Endothelial cell of umbilical vein (primary cell): ENCODE measurements at regions not wholly inside any gene's neighbourhood (a gene's known extent, or its start where the extent isn't known, plus 50 kb on each side); places are given as distances from the start of the nearest gene placed in this dataset.

ENCODE experiments used
- BruUV-seq: library from RNA; stranded (reverse); fragments of 400-500 nt; replicated peaks from 2 replicates; lab custom pipeline; 2021; lab: Mats Ljungman, UMichigan
- CTCF ChIA-PET: fragments of 300-600, 350-600 bp; sonication (Branson Sonifier 250); formaldehyde crosslinking; loops from one replicate; lab custom pipeline; 2021; ENCODE audit warnings: antibody characterized with exemption, inconsistent platforms; lab: Charles Lee
- POLR2A ChIA-PET: fragments of 300-600, 350-600 bp; sonication (Branson Sonifier 250); formaldehyde crosslinking; loops from one replicate; lab custom pipeline; 2021; ENCODE audit warnings: antibody characterized with exemption, inconsistent platforms; lab: Charles Lee
- DNase-seq: peaks from one replicate; pipeline ENCODE4 v3.0.0-alpha.2; 2011; ENCODE audit warnings: low read depth, low spot score
- FAIRE-seq: peaks from 2 replicates; lab custom pipeline; 2011; peaks lifted over from hg19 to GRCh38; lab: Jason Lieb, UNC
- H2AFZ ChIP-seq: 2 replicates; pipeline ENCODE4 v1.6.0; 2012; ENCODE audit warnings: low read depth, low read length, control low read depth, inconsistent platforms
- H3K27ac ChIP-seq: 2 replicates; pipeline ENCODE4 v1.5.1; 2011; ENCODE audit warnings: low read depth, mild to moderate bottlenecking, control low read depth, low read length, moderate library complexity; ENCODE audit not compliant: insufficient read depth
- H3K27me3 ChIP-seq, 2 experiments: 2 replicates each; pipeline versions ENCODE4 v1.6.0 to v1.6.1; 2011; ENCODE audit warnings: low read length in 2 of 2, mixed read lengths in 1 of 2; ENCODE audit not compliant: control insufficient read depth in 2 of 2, insufficient read depth in 2 of 2
- H3K36me3 ChIP-seq, 2 experiments: 2 replicates in 1 of 2; 3 replicates in 1 of 2; pipeline ENCODE4 v1.5.1; 2011; ENCODE audit warnings: low read length in 2 of 2, mild to moderate bottlenecking in 1 of 2, moderate library complexity in 1 of 2; ENCODE audit not compliant: control insufficient read depth in 2 of 2, insufficient read depth in 2 of 2; ENCODE audit errors: extremely low read depth in 1 of 2
- H3K4me1 ChIP-seq: 3 replicates; pipeline ENCODE4 v1.5.1; 2011; ENCODE audit warnings: mild to moderate bottlenecking, low read length; ENCODE audit not compliant: control insufficient read depth, insufficient read depth; ENCODE audit errors: extremely low read depth
- H3K4me2 ChIP-seq: 2 replicates; pipeline ENCODE4 v1.6.1; 2011; ENCODE audit warnings: low read length, control low read depth, mixed read lengths; ENCODE audit not compliant: insufficient read depth
- H3K4me3 ChIP-seq, 3 experiments: fragments of 200-600 bp in 1 of 3; sonication (generic), shearing (Covaris generic) in 1 of 3; replicated peaks in 1 of 3; 2 replicates each; pipeline ENCODE4 v1.5.1; 2011 to 2016; ENCODE audit warnings: control low read depth in 3 of 3, low read length in 3 of 3, mild to moderate bottlenecking in 2 of 3, inconsistent platforms in 1 of 3, low read depth in 1 of 3, moderate library complexity in 1 of 3; ENCODE audit not compliant: insufficient read depth in 1 of 3
- H3K79me2 ChIP-seq: 2 replicates; pipeline ENCODE4 v1.6.0; 2012; ENCODE audit warnings: low read length, inconsistent platforms; ENCODE audit not compliant: control insufficient read depth, insufficient read depth
- H3K9ac ChIP-seq: replicated peaks from 2 replicates; pipeline ENCODE3; 2011; ENCODE audit warnings: low read length, control low read depth; ENCODE audit not compliant: insufficient read depth; ENCODE audit errors: extremely low read depth
- H3K9me1 ChIP-seq: replicated peaks from 3 replicates; pipeline ENCODE4 v1.6.0; 2011; ENCODE audit warnings: mild to moderate bottlenecking, low read length; ENCODE audit not compliant: control insufficient read depth, insufficient read depth; ENCODE audit errors: extremely low read depth
- H3K9me3 ChIP-seq: replicated peaks from 2 replicates; pipeline ENCODE4 v1.5.1; 2012; ENCODE audit warnings: low read length, inconsistent platforms; ENCODE audit not compliant: control insufficient read depth, insufficient read depth
- H4K20me1 ChIP-seq: replicated peaks from 2 replicates; pipeline ENCODE3; 2011; ENCODE audit warnings: mild to moderate bottlenecking, low read length; ENCODE audit not compliant: control insufficient read depth, insufficient read depth; ENCODE audit errors: extremely low read depth
- EZH2 ChIP-seq: IDR thresholded peaks from 2 replicates; pipeline ENCODE4 v1.6.1; 2012; ENCODE audit warnings: borderline replicate concordance, low read depth, mild to moderate bottlenecking, moderate library complexity, low read length, inconsistent platforms; ENCODE audit not compliant: severe bottlenecking
- FOS ChIP-seq: IDR thresholded peaks from 2 replicates; pipeline ENCODE4 v1.6.1; 2011; ENCODE audit warnings: mild to moderate bottlenecking, low read length, moderate library complexity, borderline replicate concordance; ENCODE audit not compliant: insufficient read depth
- GATA2 ChIP-seq: IDR thresholded peaks from 2 replicates; pipeline ENCODE4 v1.7.0; 2011; ENCODE audit warnings: low read depth, mild to moderate bottlenecking, moderate library complexity, mixed read lengths, low read length; ENCODE audit not compliant: insufficient read length, insufficient read depth
- JUN ChIP-seq: IDR thresholded peaks from 2 replicates; pipeline ENCODE4 v1.6.1; 2011; ENCODE audit warnings: borderline replicate concordance, low read depth; ENCODE audit not compliant: insufficient read length, insufficient read depth
- MYC ChIP-seq: IDR thresholded peaks from one replicate; pipeline ENCODE4 v1.6.1; 2011; ENCODE audit warnings: mild to moderate bottlenecking, low read depth, low read length
- POLR2AphosphoS5 ChIP-seq: IDR thresholded peaks from 2 replicates; pipeline ENCODE4 v1.6.1; 2012; ENCODE audit warnings: low read depth, mild to moderate bottlenecking, control low read depth, low read length, moderate library complexity; ENCODE audit not compliant: insufficient read depth
- dilution Hi-C: fragments of 300-500 bp; cut with MboI; formaldehyde crosslinking; loops from one replicate; pipeline ENCODE4 v1.15.0; 2019; ENCODE audit warnings: low sequenced_read_pairs; ENCODE audit not compliant: extremely low pct_ligation_motif_present
- intact Hi-C: fragments of 100-400 bp; cut with micrococcal nuclease; formaldehyde crosslinking; loops from one replicate; pipeline ENCODE4 v1.10.0; 2022
- TF ChIP-seq, protein P1 (sequence below), 2 donors: IDR thresholded peaks; 1 replicate in 1 of 2; 2 replicates in 1 of 2; pipeline ENCODE4 v1.5.1; 2011; ENCODE audit warnings: low read length in 2 of 2, mild to moderate bottlenecking in 2 of 2, moderate library complexity in 2 of 2, control low read depth in 1 of 2, inconsistent platforms in 1 of 2, low read depth in 1 of 2; ENCODE audit not compliant: insufficient read depth in 1 of 2; ENCODE audit errors: extremely low read depth in 1 of 2

DNA sequence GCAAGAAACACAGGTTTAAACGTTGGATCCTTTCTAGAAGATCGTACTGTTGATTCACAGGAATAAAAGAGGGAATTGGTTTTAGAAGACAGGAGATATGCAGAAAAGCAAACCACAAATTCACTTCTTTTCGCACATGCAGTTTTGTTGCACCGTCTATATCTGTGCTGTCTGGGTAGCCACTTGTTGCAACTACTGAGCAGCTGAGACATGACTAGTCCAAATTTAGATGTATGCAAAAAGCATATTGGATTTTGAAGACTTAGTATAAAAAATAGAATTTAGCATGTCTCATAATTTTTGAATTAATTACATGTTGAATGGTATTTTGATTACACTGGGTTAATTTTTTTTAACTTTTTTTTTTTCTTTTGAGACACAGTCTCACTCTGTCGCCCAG, 176.3 kb downstream of the KLF12 start:
- Histone ChIP-seq H3K9ac (no peak overlapping the region), H3K27ac (no peak overlapping the region), H3K9me3 (no peaks in the 10 kb centered on the region), H2AFZ (no peak overlapping the region), H4K20me1 (no peaks in the 10 kb centered on the region), H3K4me2 (no peak overlapping the region), H3K4me3 (no peak overlapping the region), H3K9me1 (no peaks in the 10 kb centered on the region), H3K4me1 (peaks cover 6% of the 10 kb centered on the region), H3K36me3 (no peaks in the 10 kb centered on the region), H3K27me3 (no peaks in the 10 kb centered on the region), H3K79me2 (peaks cover 3% of the 10 kb centered on the region)
- no peak for FAIRE-seq
- DNase-seq: no peak
- ChIA-PET POLR2A (no interaction called here), CTCF (no interaction called here)
- no TSS peak for BruUV-seq
- intact Hi-C loops: no loop called here
- no peak for TF ChIP-seq POLR2AphosphoS5
- TF ChIP-seq, protein P1, sequence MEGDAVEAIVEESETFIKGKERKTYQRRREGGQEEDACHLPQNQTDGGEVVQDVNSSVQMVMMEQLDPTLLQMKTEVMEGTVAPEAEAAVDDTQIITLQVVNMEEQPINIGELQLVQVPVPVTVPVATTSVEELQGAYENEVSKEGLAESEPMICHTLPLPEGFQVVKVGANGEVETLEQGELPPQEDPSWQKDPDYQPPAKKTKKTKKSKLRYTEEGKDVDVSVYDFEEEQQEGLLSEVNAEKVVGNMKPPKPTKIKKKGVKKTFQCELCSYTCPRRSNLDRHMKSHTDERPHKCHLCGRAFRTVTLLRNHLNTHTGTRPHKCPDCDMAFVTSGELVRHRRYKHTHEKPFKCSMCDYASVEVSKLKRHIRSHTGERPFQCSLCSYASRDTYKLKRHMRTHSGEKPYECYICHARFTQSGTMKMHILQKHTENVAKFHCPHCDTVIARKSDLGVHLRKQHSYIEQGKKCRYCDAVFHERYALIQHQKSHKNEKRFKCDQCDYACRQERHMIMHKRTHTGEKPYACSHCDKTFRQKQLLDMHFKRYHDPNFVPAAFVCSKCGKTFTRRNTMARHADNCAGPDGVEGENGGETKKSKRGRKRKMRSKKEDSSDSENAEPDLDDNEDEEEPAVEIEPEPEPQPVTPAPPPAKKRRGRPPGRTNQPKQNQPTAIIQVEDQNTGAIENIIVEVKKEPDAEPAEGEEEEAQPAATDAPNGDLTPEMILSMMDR (IDR thresholded peaks at IDR 0.05; ENCODE audit: extremely low read depth in 1 of 2, insufficient read depth in 1 of 2, low read depth in 1 of 2, low read length in 2 of 2): no peak
- TF ChIP-seq MYC: no peak
- TF ChIP-seq EZH2: no peak
- TF ChIP-seq JUN: no peak
- no peak for TF ChIP-seq GATA2
- TF ChIP-seq FOS: no peak
- dilution Hi-C loops: no loop called here
